ENCODE measurements at regions not wholly inside any gene's neighbourhood (a gene's known extent, or its start where the extent isn't known, plus 50 kb on each side); places are given as distances from the start of the nearest gene placed in this dataset.
"Not testable (repeated sequence)": the region's sequence is repeated elsewhere in the genome, so short reads cannot be mapped to it uniquely, and the experiment has no call there.

DNA sequence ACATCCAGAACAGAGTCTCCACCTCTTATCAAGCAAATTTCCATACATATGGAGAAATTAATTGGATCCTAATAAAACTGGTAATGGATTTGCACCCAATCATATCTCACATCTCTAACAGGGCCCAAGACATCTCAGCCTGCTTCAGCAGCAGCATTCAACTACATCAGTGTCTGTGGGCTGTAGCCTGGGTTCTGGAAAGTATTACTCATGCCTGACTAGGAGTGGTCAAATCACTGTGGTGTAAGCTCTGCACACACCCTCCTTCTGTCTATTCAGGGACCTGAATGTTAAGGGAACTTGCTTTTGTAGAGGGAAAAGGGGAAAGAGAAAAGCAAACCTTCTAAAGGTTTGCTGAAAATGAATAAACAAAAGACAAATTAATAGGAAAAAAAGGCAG lies 607.7 kb downstream of the RPIA start:
- not testable (repeated sequence) for DNase-seq (ENCODE audit: low read depth)

GRCh38 chr2:89305623-89306022 lies 614.1 kb downstream of the RPIA start:
- DNase-seq (ENCODE audit: low read depth): not testable (repeated sequence)

- DNase-seq (ENCODE audit: low read depth): not testable (repeated sequence)
These were observed 615.6 kb downstream of the RPIA start for GRCh38 chr2:89306869-89307637.

GRCh38 chr2:89318990-89319389 lies 627.5 kb downstream of the RPIA start:
- not testable (repeated sequence) for DNase-seq (ENCODE audit: low read depth)

- not testable (repeated sequence) for DNase-seq (ENCODE audit: low read depth)
These were observed 634.4 kb downstream of the RPIA start for GRCh38 chr2:89325894-89326293.

DNA sequence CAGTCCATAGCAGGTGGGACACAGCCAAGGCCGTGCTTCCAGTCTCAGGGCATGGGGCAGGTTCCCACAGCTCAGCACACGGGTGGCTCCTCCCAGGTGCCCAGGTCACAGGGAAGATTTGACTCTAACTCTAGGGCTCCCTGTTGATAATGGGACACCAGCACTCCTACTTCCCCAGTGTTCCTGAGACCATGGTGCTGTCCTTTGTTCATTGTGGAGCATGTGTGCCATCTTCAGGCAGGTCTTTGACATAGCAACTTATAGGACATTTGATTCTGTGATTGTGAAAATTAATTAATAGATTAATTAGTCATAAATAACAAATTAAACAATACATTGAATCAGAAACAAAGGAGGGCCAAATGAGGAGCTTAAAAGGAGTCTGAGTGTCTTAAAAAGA lies 635.0 kb downstream of the RPIA start:
- DNase-seq (ENCODE audit: low read depth): not testable (repeated sequence)

GRCh38 chr2:89328790-89329189 lies 637.3 kb downstream of the RPIA start:
- not testable (repeated sequence) for DNase-seq (ENCODE audit: low read depth)

Measured in activated T-cell treated with anti-CD3 and anti-CD28 coated beads for 1 hour (primary cell).